ENCODE measurements at regions not wholly inside any gene's neighbourhood (a gene's known extent, or its start where the extent isn't known, plus 50 kb on each side); places are given as distances from the start of the nearest gene placed in this dataset.

- no peaks in the 10 kb centered on the region for H3K36me3 Mint-ChIP-seq (ENCODE audit: low read depth)
- H3K27me3 Mint-ChIP-seq, result no peaks in the 10 kb centered on the region
- no peak for DNase-seq
- ATAC-seq, result no peak
- no peaks in the 10 kb centered on the region for H3K4me1 Mint-ChIP-seq
- H3K9me3 Mint-ChIP-seq, result no peaks in the 10 kb centered on the region
- no peak overlapping the region for H3K27ac Mint-ChIP-seq
- H3K4me3 Mint-ChIP-seq, result no peak overlapping the region
Observed at GRCh38 chr9:106713206-106713605, 149.8 kb upstream of the ZNF462 start.

GRCh38 chr9:106716820-106717219 is 146.1 kb upstream of the ZNF462 start:
- Mint-ChIP-seq H3K4me1 (no peaks in the 10 kb centered on the region), H3K4me3 (no peak overlapping the region), H3K27ac (no peak overlapping the region), H3K27me3 (no peaks in the 10 kb centered on the region), H3K9me3 (peaks cover under 1% of the 10 kb centered on the region), H3K36me3 (ENCODE audit: low read depth) (no peaks in the 10 kb centered on the region)
- ATAC-seq (no peak), DNase-seq (no peak)

GRCh38 chr9:106717686-106718085 is 145.3 kb upstream of the ZNF462 start:
- H3K27me3 Mint-ChIP-seq, result no peaks in the 10 kb centered on the region
- DNase-seq, result no peak
- H3K4me1 Mint-ChIP-seq, result no peaks in the 10 kb centered on the region
- H3K36me3 Mint-ChIP-seq (ENCODE audit: low read depth), result no peaks in the 10 kb centered on the region
- ATAC-seq, result no peak
- peaks cover 6% of the 10 kb centered on the region for H3K9me3 Mint-ChIP-seq
- no peak overlapping the region for H3K27ac Mint-ChIP-seq
- H3K4me3 Mint-ChIP-seq, result no peak overlapping the region

- H3K27ac Mint-ChIP-seq, result no peak overlapping the region
- peaks cover 6% of the 10 kb centered on the region for H3K9me3 Mint-ChIP-seq
- H3K4me3 Mint-ChIP-seq, result no peak overlapping the region
- no peaks in the 10 kb centered on the region for H3K4me1 Mint-ChIP-seq
- DNase-seq (no peak), ATAC-seq (no peak)
- H3K36me3 Mint-ChIP-seq (ENCODE audit: low read depth), result no peaks in the 10 kb centered on the region
- no peaks in the 10 kb centered on the region for H3K27me3 Mint-ChIP-seq
Observed at GRCh38 chr9:106718936-106719335, 144.0 kb upstream of the ZNF462 start.

DNA sequence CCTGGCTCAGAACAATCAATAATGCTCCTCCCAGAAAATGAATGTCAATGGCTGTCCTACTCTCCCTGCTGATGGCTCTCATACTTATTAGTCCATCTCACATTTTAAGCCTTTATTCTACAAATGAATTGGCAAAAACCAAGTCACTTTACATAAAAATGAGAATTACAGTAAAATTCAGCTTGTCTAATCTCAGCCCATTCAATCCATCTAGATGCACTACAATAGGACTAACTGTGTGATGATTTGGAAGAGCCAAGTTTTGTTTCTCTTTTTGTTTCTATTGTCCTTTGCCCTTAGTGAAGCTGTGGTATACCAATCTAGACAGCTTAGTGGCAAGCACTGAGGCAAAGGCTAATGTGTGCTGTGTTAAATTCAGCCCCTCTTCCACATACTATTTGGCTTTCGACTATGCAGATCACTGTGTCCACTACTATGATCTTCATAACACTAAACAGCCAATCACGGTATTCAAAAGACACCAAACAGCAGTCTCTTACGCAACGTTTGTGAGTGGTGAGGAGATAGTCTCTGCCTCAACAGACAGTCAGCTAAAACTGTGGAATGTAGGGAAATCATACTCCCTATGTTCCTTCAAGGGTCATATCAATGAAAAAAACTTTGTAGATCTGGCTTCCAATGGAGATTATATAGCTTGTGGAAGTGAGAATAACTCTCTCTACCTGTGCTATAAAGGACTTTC is 140.8 kb upstream of the ZNF462 start:
- DNase-seq (no peak), ATAC-seq (no peak)
- Mint-ChIP-seq H3K36me3 (ENCODE audit: low read depth) (no peaks in the 10 kb centered on the region), H3K27me3 (no peaks in the 10 kb centered on the region), H3K4me3 (no peak overlapping the region), H3K9me3 (peaks cover 6% of the 10 kb centered on the region), H3K4me1 (no peaks in the 10 kb centered on the region), H3K27ac (no peak overlapping the region)

GRCh38 chr9:106723926-106724325 is 139.0 kb upstream of the ZNF462 start:
- H3K27me3 Mint-ChIP-seq, result no peaks in the 10 kb centered on the region
- no peak overlapping the region for H3K27ac Mint-ChIP-seq
- ATAC-seq (no peak), DNase-seq (no peak)
- H3K36me3 Mint-ChIP-seq (ENCODE audit: low read depth), result no peaks in the 10 kb centered on the region
- H3K4me1 Mint-ChIP-seq, result no peaks in the 10 kb centered on the region
- peaks cover 6% of the 10 kb centered on the region for H3K9me3 Mint-ChIP-seq
- no peak overlapping the region for H3K4me3 Mint-ChIP-seq

DNA sequence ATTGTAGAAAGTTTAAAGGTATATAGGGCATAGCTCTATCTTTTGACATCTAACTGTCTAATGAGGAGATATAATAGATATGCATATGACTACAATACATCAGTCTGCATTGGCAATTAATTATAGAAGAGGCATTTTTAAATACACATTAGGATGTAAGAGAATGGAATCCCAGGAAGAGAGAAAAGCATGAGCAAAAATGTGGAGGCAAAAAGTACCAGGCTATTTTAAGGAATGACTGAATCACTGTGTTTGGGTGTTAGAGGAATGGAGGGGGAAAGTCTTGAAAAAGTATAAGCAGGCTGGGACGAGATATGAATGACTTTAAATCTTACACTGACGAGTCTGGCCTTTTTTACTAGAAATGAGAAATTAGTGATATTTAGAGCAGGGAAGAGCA is 138.4 kb upstream of the ZNF462 start:
- Mint-ChIP-seq H3K27me3 (no peaks in the 10 kb centered on the region), H3K4me3 (no peak overlapping the region), H3K4me1 (no peaks in the 10 kb centered on the region), H3K9me3 (peaks cover 6% of the 10 kb centered on the region), H3K27ac (no peak overlapping the region), H3K36me3 (ENCODE audit: low read depth) (no peaks in the 10 kb centered on the region)
- DNase-seq (no peak), ATAC-seq (no peak)

DNA sequence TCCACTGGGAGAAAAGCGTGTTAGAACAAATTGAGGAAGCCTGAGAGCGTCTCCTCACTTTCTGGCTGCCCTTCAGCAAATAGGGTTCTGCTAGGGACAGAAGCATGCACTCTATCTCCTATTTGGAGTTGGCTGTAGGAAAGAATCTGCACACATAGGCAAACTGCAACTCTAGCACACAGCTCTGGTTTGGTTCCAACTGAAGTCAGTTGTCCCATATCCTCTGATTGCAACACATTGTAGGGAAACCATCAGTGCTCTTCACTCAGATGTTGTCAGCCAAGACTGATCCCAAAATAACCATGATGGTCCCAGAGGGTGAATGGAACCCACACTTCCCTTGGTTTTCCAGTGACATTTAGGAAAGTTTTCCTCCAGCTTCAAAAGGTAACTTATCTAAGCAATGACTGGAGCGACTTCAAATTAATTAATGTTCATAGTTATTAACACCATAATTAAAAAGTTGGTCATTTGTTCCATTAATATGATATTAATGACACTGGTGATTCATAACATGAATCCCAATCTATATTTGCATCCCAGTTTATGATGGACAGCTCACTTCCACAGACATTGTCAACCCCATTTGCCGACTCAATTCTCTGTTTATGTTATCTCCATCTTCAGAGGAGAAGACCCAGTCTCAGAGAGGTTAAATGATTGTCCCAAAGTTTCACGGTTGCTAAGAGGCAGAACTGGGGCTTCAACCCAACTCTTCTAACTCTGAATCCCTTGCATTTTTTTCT is 136.7 kb upstream of the ZNF462 start:
- H3K9me3 Mint-ChIP-seq, result peaks cover 6% of the 10 kb centered on the region
- no peak for DNase-seq

GRCh38 chr9:106727969-106728368 is 135.0 kb upstream of the ZNF462 start:
- Mint-ChIP-seq H3K4me3 (no peak overlapping the region), H3K4me1 (no peaks in the 10 kb centered on the region), H3K27ac (no peak overlapping the region), H3K36me3 (ENCODE audit: low read depth) (no peaks in the 10 kb centered on the region), H3K9me3 (no peaks in the 10 kb centered on the region), H3K27me3 (peaks cover 1% of the 10 kb centered on the region)
- DNase-seq, result no peak
- ATAC-seq, result no peak

More for the DNA sequence above, 136.7 kb upstream of the ZNF462 start:
- ATAC-seq, result no peak
- Mint-ChIP-seq H3K36me3 (ENCODE audit: low read depth) (no peaks in the 10 kb centered on the region), H3K27me3 (peaks cover 1% of the 10 kb centered on the region), H3K4me1 (no peaks in the 10 kb centered on the region), H3K4me3 (no peak overlapping the region), H3K27ac (no peak overlapping the region)

- Mint-ChIP-seq H3K36me3 (ENCODE audit: low read depth) (no peaks in the 10 kb centered on the region), H3K27me3 (peaks cover 1% of the 10 kb centered on the region), H3K27ac (no peak overlapping the region), H3K4me3 (no peak overlapping the region), H3K9me3 (no peaks in the 10 kb centered on the region), H3K4me1 (no peaks in the 10 kb centered on the region)
- no peak for ATAC-seq
- DNase-seq, result no peak
Observed at GRCh38 chr9:106728860-106729259, 134.1 kb upstream of the ZNF462 start.

DNA sequence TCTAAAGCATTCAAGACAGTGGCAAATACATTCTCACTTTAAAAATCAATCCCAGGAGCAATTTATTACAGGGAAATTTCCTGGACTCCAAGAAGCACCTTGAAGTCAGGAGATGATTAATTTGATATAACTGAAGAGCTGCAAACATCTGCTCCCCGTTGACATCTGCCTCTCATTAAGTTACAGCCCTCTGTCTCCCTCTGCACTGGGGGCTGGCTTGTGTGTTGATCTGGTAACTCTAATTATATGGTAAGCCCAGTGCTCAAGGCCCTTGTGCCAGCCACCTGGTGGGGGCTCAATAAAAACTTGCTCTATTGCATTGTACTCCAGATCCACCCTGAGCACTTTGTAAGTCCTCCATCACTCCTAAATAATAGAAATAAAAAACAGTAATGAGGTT is 131.1 kb upstream of the ZNF462 start:
- Mint-ChIP-seq H3K4me1 (no peaks in the 10 kb centered on the region), H3K9me3 (no peaks in the 10 kb centered on the region), H3K4me3 (no peak overlapping the region), H3K27me3 (peaks cover 1% of the 10 kb centered on the region), H3K36me3 (ENCODE audit: low read depth) (no peaks in the 10 kb centered on the region), H3K27ac (no peak overlapping the region)
- DNase-seq (no peak), ATAC-seq (no peak)

GRCh38 chr9:106733828-106734380 is 129.1 kb upstream of the ZNF462 start:
- no peaks in the 10 kb centered on the region for H3K36me3 Mint-ChIP-seq (ENCODE audit: low read depth)

GRCh38 chr9:106737516-106737915 is 125.5 kb upstream of the ZNF462 start:
- no peak overlapping the region for H3K4me3 Mint-ChIP-seq
- no peak overlapping the region for H3K27ac Mint-ChIP-seq
- DNase-seq, result no peak
- no peaks in the 10 kb centered on the region for H3K9me3 Mint-ChIP-seq
- ATAC-seq, result no peak
- no peaks in the 10 kb centered on the region for H3K4me1 Mint-ChIP-seq
- H3K36me3 Mint-ChIP-seq (ENCODE audit: low read depth), result no peaks in the 10 kb centered on the region
- no peaks in the 10 kb centered on the region for H3K27me3 Mint-ChIP-seq

More at GRCh38 chr9:106733828-106734380, 129.1 kb upstream of the ZNF462 start:
- no peaks in the 10 kb centered on the region for H3K4me1 Mint-ChIP-seq
- no peak for ATAC-seq
- H3K4me3 Mint-ChIP-seq, result no peak overlapping the region
- H3K9me3 Mint-ChIP-seq, result no peaks in the 10 kb centered on the region
- no peak for DNase-seq
- no peak overlapping the region for H3K27ac Mint-ChIP-seq
- peaks cover 1% of the 10 kb centered on the region for H3K27me3 Mint-ChIP-seq

DNA sequence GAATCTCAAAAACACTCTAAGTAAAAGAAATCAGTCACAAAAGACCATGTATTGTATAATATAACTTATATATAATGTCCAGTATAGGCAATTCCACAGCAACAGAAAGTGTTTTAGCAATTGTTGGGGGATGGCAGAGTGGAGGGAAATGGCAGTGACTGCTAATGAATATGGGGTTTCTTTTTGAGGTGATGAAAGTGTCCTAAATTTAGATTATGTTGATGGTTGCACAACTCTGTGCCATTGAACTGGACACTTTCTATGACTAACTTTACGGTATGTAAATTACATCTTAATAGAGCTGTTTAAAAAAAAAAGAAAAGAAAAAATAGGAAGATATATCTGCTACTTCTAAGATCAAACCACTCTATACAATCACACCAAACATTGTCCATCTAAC is 124.9 kb upstream of the ZNF462 start:
- ATAC-seq, result no peak
- Mint-ChIP-seq H3K36me3 (ENCODE audit: low read depth) (no peaks in the 10 kb centered on the region), H3K27me3 (no peaks in the 10 kb centered on the region), H3K9me3 (no peaks in the 10 kb centered on the region), H3K4me3 (no peak overlapping the region), H3K27ac (no peak overlapping the region), H3K4me1 (no peaks in the 10 kb centered on the region)
- DNase-seq, result no peak

- Mint-ChIP-seq H3K27me3 (no peaks in the 10 kb centered on the region), H3K4me1 (no peaks in the 10 kb centered on the region), H3K36me3 (ENCODE audit: low read depth) (no peaks in the 10 kb centered on the region), H3K27ac (no peak overlapping the region), H3K4me3 (no peak overlapping the region), H3K9me3 (no peaks in the 10 kb centered on the region)
- DNase-seq, result no peak
- ATAC-seq, result no peak
Observed at GRCh38 chr9:106745457-106745856, 117.5 kb upstream of the ZNF462 start.

All from activated naive CD8-positive, alpha-beta T cell treated with anti-CD3 and anti-CD28 coated beads, Interleukin-2, amount 50 U/mL, for 24 hours (primary cell).